GM19043 (cell line): ENCODE measurements at regions not wholly inside any gene's neighbourhood (a gene's known extent, or its start where the extent isn't known, plus 50 kb on each side); places are given as distances from the start of the nearest gene placed in this dataset.
A peak's percentile ranks its signal among the peaks of the same experiment; 100 is the strongest.
"Not testable (repeated sequence)": the region's sequence is repeated elsewhere in the genome, so short reads cannot be mapped to it uniquely, and the experiment has no call there.

Source experiments
- ATAC-seq: cut with Tn5 transposase; IDR thresholded peaks from one replicate; pipeline ENCODE4 v1.9.1; 2021; ENCODE audit warnings: low read depth; ENCODE audit not compliant: unreplicated experiment

DNA sequence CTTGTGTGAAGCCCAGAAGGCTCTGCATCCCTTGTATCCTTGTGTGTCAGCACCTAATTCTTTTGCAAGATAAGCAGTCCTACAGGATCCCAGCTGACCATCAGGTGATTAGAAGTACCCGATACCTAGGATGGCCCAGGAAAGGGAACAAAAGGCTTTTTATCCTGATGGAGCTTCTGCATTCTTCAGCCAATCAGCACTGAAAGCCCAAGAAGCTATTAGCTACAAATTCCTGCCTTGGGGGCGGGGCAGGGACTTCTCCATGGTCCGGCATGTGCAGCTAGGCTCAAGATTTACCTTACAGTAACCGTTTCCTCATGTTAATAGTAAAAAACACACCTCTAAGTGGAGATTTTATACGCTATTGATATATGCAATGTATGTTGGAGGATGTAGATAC is 264.6 kb upstream of the THUMPD2 start:
- no peak for ATAC-seq

DNA sequence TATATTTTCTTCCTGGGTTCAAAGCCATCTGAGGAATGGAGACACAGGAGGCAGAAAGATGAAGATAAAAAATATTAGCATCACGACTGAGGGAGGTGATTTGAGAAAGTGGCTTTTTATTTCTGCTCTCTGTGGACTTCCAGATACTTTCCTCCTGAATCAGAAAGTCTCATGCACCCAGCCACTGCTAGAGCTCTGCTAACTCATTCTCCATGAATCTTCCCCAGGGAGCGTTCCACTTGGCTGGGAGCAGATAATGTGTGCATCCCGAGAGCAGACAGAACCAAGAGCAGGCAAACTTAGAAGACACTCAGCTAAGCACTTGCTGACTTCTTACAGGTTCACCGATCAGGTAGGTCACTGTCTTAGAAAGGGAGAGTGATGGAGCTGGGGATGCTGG is 264.1 kb upstream of the THUMPD2 start:
- ATAC-seq, result no peak

DNA sequence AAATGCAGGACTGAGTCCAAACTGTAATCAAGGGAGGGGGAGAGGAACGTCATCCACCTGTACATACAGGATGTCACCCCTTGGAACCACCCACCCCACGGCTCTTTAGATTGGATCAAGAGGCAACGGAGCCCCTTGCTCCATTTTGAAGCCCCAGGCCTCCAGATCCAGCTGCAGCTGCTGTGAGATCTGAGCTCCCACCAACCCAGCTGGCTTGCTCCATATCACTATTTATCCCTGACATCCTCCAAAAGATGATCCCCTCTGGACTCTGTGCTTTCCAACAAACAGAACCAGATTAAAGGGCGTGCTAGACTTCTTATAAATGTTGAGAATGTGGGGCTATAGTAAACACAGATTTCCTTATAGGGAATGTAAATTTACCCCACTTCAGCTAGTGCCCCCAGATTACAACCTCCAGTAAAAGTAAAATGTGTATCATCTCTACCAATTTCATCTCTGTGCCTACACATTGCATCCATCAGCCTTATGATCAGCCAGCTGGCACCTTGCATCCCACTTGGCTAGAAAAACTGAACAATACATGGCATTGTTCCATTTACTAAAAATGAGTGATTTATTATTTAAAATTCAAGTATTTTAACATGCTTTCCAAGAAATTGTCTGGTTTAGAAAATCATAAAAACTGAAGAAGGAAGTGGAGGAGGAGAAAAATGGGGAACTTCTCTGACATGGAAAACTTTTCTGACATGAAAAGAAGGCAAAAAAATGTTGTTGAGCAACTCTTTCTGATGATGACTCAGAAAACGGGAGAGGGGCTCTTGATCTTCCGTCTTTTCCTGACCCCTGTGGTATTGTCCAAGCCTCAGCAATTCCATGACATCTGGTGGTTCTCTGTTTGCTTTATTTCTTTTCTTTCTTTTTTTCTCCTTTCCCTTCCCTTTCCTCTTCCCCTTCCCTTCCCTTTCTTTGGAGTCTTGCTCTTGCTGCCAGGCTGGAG is 262.6 kb upstream of the THUMPD2 start:
- no peak for ATAC-seq

DNA sequence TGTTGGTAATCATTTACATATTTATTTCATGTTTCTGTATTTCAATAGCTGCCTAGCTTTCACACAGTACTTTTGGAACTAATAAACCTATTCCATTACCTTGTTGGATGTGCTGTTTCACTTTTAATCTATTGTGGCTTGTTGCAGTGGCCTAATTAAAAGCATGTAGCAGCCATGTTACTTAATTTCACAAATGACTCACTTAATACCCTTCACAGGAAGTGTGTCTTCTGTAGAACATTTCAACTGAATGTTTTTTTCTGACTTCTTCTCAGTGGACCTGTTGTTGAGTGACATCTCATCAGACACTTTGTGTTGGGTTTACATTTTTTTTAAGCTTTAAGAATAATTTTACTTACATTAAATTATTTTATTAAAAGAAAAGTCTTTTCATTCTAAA is 260.5 kb upstream of the THUMPD2 start:
- ATAC-seq, result no peak

DNA sequence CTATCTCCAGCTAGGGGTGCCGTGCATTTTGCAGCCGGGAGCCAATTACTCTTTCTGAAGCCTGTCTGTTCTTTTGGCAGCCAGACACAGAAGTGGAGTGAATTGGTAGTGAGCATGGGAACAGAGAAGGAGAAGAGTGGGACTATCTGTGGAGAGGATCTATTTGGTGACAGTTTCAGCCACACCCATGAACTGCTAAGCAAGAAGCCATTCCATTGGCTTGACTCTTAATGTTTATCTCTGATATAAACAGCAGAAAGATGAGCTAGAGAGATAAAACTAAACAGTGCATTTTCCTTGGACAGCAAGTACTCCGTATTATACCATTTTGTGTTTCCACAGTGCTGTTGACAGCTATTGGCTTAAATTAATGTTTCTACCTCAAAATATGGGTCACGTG is 259.6 kb upstream of the THUMPD2 start:
- ATAC-seq, result no peak

DNA sequence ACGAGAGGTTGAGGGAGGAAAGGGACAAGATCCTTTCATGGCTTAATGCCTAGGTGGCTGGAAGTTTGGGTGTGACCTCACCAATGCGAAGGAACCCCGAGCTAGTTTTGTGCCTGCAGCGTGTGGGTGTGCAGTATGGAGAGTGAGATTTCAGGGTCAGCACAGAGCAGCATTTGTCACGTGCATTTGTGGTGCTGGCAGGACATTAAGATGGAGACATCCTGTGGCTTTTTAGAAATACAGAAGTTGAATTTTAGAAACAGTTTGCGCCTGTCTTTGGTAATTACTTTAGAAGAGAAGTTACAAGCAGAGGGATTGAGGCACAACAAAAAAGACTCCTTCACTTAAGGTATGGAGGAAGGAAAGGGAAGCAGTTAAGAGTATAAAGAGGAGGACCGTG is 258.2 kb upstream of the THUMPD2 start:
- ATAC-seq, result no peak

DNA sequence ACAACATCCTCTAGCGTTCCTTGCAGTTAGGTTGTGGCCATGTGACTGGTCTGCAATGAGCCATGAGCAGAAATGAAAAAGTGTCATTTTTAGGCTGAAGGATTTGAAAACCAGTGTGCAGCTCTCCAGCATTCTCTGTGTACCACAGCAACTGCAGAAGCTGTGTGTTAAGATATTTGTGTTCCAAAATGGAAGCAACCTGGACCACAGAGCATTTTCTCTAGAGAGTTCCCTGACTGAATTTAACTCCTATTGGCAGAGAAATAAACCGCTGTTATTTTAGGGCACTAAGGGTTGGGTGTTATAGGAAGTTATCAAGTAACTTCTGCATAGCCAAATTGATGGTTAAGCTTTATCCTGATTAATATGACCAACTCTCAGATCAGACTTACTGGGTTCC is 257.2 kb upstream of the THUMPD2 start:
- ATAC-seq, result no peak

DNA sequence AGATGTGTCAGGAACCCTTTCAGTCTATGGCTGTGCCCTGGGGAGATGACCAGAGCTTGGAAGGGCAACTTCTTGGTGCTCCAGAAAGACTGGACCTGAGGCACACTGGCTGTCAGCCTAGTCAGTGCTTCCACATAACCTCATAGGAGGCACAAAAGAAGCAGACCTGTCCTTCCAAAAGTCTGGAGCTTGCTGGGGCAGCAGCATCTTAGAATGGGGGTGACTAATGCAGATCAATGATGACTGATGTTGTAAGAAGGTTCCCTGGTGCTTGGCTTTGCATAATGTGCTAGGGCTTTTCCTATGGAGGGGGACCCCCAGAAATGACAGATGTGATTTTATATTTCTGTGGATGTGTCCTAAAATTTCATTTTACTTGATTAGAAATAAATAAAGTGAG is 255.7 kb upstream of the THUMPD2 start:
- no peak for ATAC-seq

- ATAC-seq, result no peak
Observed at GRCh38 chr2:40034198-40034597, 255.1 kb upstream of the THUMPD2 start.

- ATAC-seq, result no peak
Observed at GRCh38 chr2:40033781-40034180, 254.7 kb upstream of the THUMPD2 start.

DNA sequence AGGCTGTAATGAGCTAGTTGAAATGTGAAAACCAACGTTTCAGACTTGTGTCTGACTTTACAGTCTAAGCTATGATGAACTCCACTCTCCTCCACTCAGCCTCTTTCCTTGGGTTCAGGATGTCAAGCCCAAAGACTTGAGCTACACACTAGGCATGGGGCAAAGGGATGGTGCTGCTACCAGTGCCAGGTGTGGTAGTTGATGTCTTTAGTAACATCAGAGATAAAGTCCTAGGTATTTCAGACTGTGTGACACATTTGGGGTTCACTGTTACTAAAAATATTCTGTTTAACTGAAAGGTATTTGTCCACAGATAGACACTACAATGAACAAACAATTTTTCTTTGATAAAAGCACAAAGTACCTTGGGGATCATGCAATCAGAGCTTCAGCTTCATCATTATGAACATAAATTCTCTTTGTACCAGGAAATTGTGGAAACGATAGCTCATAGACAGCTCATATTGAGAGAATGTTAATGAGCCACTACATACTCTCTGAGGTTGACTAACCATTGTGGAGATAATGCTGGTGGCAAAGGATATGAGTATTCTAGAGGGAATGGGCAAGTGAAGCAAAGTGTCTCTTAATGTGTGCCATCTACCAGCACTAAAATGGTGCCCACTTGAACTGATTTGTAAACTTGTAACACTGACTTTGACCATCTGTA is 253.7 kb upstream of the THUMPD2 start:
- ATAC-seq, result no peak

GRCh38 chr2:40030456-40030975 is 251.5 kb upstream of the THUMPD2 start:
- ATAC-seq, result no peak

DNA sequence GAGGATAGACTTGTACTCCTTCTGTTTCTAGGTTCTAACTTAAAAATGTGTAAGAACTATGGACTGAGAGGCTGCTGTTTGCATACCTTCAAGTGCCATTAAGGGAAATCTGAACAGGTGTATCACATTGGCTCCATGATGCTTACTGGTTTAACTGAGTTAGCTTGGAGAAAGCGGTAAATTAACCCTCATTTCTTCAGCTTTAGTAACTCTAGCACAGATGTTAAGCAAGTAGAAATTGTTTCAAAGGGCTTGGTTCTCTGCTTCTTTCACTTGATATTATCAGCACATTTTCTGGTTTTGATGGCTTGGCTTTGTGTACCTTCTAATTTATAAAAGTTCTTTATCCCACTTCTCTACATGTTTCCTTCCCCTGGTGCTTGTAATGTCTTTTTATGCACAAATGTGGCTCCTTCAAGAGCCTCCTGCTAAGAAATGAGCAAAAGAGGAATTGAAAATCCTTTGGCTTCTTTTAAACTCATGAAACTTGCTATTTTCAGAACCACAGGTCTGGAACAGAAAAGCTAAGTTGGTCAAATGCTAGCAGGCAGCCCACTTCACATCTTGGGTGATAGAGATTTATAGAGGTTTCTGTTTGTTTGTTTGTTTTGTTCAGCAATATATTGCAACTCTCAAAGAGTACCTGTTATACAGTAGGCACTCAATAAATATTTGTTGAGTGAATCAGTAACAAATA is 249.9 kb upstream of the THUMPD2 start:
- ATAC-seq, result peak; percentile 66

GRCh38 chr2:40027968-40028367 is 248.9 kb upstream of the THUMPD2 start:
- no peak for ATAC-seq

GRCh38 chr2:40025276-40025675 is 246.2 kb upstream of the THUMPD2 start:
- ATAC-seq, result not testable (repeated sequence)

DNA sequence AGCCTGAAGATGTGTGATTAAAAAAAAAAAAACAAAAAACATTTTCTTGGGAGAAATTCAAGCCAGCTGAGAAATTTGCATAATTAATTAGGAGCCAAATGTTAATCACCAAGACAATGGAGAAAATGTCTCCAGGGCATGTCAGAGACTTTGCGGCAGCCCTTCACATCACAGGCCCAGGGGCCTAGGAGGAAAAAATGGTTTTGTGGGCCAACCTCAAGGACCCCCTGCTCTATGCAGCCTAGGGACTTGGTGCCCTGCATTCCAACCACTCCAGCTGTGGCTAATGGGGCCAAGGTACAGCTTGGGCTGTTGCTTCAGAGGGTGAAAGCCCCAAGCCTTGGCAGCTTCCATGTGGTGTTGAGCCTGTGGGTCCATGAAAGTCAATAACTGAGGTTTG is 241.9 kb upstream of the THUMPD2 start:
- no peak for ATAC-seq

DNA sequence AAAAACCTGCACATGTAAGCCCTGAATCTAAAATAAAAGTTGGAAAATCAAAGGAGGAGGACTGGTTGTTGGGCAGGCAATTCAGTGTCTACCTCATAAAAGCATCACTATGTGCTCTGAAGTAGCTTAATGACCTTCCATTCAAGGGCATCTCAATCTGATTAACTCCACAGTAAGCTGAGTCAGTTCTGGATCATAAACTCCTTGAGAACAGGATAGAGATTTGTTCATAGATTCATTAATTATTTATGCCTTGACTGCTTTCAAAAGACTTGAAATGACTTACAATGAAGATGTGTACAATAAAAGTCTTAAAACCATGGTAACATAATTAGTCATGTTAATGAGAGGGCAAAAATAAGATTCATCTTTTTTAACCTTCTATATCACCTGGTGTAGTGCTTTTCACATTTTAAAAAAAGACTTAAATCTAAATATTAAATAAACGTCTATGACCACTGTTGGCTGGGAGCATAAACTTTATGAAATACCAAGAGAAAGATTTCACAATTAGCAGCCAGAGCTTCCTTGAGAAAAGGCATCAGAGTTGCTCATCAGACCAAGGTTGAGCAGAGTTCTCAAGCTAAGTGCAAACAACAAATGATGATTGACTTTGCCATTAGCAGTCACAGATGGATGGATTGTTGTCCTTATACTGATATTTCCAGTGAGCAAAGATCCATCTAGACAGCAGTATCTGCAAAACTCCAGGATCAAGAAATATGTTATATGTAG is 237.3 kb upstream of the THUMPD2 start:
- no peak for ATAC-seq

DNA sequence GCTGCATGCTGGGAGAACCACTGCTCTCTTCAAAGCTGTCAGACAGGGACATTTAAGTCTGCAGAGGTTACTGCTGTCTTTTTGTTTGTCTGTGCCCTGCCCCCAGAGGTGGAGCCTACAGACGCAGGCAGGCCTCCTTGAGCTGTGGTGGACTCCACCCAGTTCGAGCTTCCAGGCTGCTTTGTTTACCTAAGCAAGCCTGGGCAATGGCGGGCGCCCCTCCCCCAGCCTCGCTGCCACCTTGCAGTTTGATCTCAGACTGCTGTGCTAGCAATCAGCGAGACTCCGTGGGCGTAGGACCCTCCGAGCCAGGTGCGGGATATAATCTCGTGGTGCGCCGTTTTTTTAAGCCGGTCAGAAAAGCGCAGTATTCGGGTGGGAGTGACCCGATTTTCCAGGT is 234.9 kb upstream of the THUMPD2 start:
- ATAC-seq, result not testable (repeated sequence)

DNA sequence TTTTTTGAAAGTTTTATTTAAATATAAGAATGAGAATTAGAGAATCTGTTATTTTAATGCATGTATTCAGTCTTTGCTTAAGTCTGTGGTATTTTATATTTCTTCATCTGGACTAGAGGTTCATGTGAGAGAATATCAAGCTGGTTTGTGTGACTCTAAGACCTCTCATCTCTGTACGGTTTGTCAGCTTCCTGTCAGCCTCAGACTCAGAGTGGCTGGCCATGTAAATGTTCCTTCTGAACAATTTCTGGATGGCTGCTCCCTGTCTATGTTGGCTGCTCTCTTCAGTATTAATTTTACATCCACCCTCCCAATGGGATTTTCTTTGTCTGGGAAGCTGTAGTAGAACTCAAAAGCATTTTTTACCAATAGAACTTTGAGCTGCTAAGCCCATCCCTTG is 225.3 kb upstream of the THUMPD2 start:
- no peak for ATAC-seq

DNA sequence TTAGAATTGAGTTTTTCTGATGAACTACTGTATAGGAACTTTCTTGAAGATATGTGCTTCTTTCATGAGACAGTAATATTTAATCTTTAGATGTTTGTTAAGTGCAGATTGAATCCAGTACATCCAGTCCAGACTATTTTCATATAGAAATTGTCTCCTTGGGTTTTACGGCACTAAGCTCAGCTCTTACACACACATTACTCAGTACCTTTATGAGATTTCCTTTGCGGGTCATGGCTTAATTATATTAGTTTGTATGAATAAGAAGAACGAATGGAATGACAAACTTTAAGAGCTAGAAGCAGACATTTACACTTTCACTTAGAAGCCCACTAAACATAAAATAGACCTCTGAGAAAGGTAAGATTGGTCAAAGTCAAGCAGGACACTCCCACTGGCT is 223.3 kb upstream of the THUMPD2 start:
- no peak for ATAC-seq
